ENCODE measurements at regions not wholly inside any gene's neighbourhood (a gene's known extent, or its start where the extent isn't known, plus 50 kb on each side); places are given as distances from the start of the nearest gene placed in this dataset.

GRCh38 chr1:213571419-213571818 is 416.4 kb upstream of the PROX1 start:
- no peaks in the 10 kb centered on the region for H3K4me1 Mint-ChIP-seq
- peaks cover 0 to 6% (median 5%) of the 10 kb centered on the region in 5 donors for H3K36me3 Mint-ChIP-seq
- no peak overlapping the region for H3K27ac Mint-ChIP-seq
- no peak for DNase-seq
- Histone ChIP-seq H3K27ac (ENCODE audit: low read depth, low read length) (no peak overlapping the region), H3K36me3 (ENCODE audit: control insufficient read depth in 2 of 3, insufficient read depth in 3 of 3, low read length in 3 of 3) (no peaks in the 10 kb centered on the region), H3K4me1 (ENCODE audit: control insufficient read depth in 2 of 2, insufficient read depth in 2 of 2, low read length in 2 of 2) (no peaks in the 10 kb centered on the region), H3K4me3 (ENCODE audit: low read length) (no peak overlapping the region), H3K9me3 (ENCODE audit: control insufficient read depth in 2 of 3, low read length in 3 of 3) (no peaks in the 10 kb centered on the region), H3K27me3 (ENCODE audit: control insufficient read depth in 2 of 2, insufficient read depth in 2 of 2, low read length in 2 of 2) (no peaks in the 10 kb centered on the region)
- peaks cover 0 to 29% (median 5%) of the 10 kb centered on the region in 5 donors for H3K27me3 Mint-ChIP-seq
- CTCF ChIA-PET = no interaction called here
- peaks cover 0 to 12% (median 5%) of the 10 kb centered on the region in 11 donors for H3K9me3 Mint-ChIP-seq
- no peak for ATAC-seq
- POLR2A ChIA-PET = no interaction called here
- intact Hi-C loops (cut with micrococcal nuclease) = no loop called here
- no peak overlapping the region for H3K4me3 Mint-ChIP-seq

DNA sequence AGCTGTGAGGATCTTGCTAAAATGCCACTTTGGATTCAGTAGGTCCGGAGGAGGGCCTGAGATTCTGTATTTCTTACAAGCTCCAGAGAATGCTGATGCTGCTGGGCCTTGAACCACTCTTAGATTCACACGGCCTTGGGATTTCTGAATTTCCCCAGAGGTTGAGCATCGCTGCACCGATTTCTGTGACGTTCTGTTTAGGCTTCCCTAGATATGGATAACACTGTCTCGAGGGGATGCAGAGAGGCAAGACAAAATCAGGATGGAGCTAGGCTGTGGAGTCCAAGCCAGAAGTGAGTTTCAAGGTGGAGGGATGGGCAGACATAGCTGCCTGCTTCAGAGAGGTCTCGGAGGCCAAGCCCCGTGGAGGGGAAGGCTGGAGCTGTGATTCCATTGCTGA is 415.9 kb upstream of the PROX1 start:
- Histone ChIP-seq H3K27me3 (ENCODE audit: control insufficient read depth in 2 of 2, insufficient read depth in 2 of 2, low read length in 2 of 2) (no peaks in the 10 kb centered on the region), H3K4me3 (ENCODE audit: low read length) (no peak overlapping the region), H3K36me3 (ENCODE audit: control insufficient read depth in 2 of 3, insufficient read depth in 3 of 3, low read length in 3 of 3) (no peaks in the 10 kb centered on the region), H3K27ac (ENCODE audit: low read depth, low read length) (no peak overlapping the region), H3K4me1 (ENCODE audit: control insufficient read depth in 2 of 2, insufficient read depth in 2 of 2, low read length in 2 of 2) (no peaks in the 10 kb centered on the region), H3K9me3 (ENCODE audit: control insufficient read depth in 2 of 3, low read length in 3 of 3) (no peaks in the 10 kb centered on the region)
- intact Hi-C loops (cut with micrococcal nuclease) = no loop called here
- ATAC-seq = no peak
- peaks cover 0 to 5% (median 1%) of the 10 kb centered on the region in 5 donors for H3K36me3 Mint-ChIP-seq
- CTCF ChIA-PET = no interaction called here
- no peak overlapping the region for H3K4me3 Mint-ChIP-seq
- POLR2A ChIA-PET = no interaction called here
- H3K4me1 Mint-ChIP-seq = no peaks in the 10 kb centered on the region
- no peak for DNase-seq
- no peak overlapping the region for H3K27ac Mint-ChIP-seq
- H3K27me3 Mint-ChIP-seq = peaks cover 0 to 29% (median 5%) of the 10 kb centered on the region in 5 donors
- H3K9me3 Mint-ChIP-seq = peaks cover 0 to 11% (median 3%) of the 10 kb centered on the region in 11 donors

DNA sequence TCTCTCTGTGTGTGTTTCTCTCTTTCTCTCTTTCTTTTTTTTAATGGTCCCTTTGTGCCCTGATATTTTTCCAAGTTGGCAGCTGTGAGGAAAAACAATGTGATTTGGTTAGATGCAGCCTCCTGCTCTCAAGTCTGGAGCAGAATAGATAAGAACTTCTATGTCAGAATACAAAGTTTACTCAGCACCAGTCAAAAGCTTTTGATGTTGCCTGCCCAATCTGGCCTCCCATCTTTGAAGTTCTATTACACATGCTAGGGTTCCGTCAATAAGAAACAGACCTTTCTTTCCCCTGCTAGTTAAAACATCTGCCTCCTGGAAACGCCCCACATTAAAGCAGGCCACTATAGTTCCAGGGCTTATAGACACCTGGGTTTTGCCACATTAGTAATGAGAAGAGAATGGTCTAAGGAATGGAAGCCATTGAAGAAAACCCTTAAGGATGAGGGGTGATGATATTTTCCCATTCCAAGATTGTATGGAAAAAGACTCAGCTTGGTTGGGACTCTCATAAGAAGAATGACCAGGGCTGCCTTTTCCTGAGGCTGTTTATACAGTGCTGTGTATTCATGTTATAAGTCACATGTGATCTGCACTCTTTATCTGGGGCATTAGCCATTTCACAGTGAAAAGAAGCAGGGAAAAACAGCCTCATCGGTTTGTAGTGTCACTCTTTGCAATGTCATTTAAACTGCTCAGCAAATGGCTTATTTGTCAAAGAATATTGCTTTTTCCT is 414.7 kb upstream of the PROX1 start:
- Mint-ChIP-seq H3K4me3 (no peak overlapping the region), H3K4me1 (no peaks in the 10 kb centered on the region), H3K9me3 (peaks cover 0 to 14% (median 4%) of the 10 kb centered on the region in 11 donors), H3K27me3 (peaks cover 0 to 28% (median 5%) of the 10 kb centered on the region in 5 donors), H3K27ac (no peak overlapping the region), H3K36me3 (peaks cover 0 to 9% (median 3%) of the 10 kb centered on the region in 5 donors)
- H3K27ac ChIP-seq (ENCODE audit: low read depth, low read length) = no peak overlapping the region
- ChIA-PET POLR2A (no interaction called here), CTCF (no interaction called here)
- ATAC-seq (no peak), DNase-seq (no peak)
- intact Hi-C loops (cut with micrococcal nuclease) = no loop called here
- no peaks in the 10 kb centered on the region for H3K4me1 ChIP-seq (ENCODE audit: control insufficient read depth in 2 of 2, insufficient read depth in 2 of 2, low read length in 2 of 2)
- no peak overlapping the region for H3K4me3 ChIP-seq (ENCODE audit: low read length)
- H3K9me3 ChIP-seq (ENCODE audit: control insufficient read depth in 2 of 3, low read length in 3 of 3) = no peaks in the 10 kb centered on the region
- H3K27me3 ChIP-seq (ENCODE audit: control insufficient read depth in 2 of 2, insufficient read depth in 2 of 2, low read length in 2 of 2) = no peaks in the 10 kb centered on the region
- H3K36me3 ChIP-seq (ENCODE audit: control insufficient read depth in 2 of 3, insufficient read depth in 3 of 3, low read length in 3 of 3) = no peaks in the 10 kb centered on the region

- intact Hi-C loops (cut with micrococcal nuclease) = no loop called here
- Histone ChIP-seq H3K27ac (ENCODE audit: low read depth, low read length) (no peak overlapping the region), H3K4me1 (ENCODE audit: control insufficient read depth in 2 of 2, insufficient read depth in 2 of 2, low read length in 2 of 2) (no peaks in the 10 kb centered on the region), H3K27me3 (ENCODE audit: control insufficient read depth in 2 of 2, insufficient read depth in 2 of 2, low read length in 2 of 2) (no peaks in the 10 kb centered on the region), H3K4me3 (ENCODE audit: low read length) (no peak overlapping the region), H3K9me3 (ENCODE audit: control insufficient read depth in 2 of 3, low read length in 3 of 3) (no peaks in the 10 kb centered on the region), H3K36me3 (ENCODE audit: control insufficient read depth in 2 of 3, insufficient read depth in 3 of 3, low read length in 3 of 3) (no peaks in the 10 kb centered on the region)
- POLR2A ChIA-PET = no interaction called here
- no peaks in the 10 kb centered on the region for H3K4me1 Mint-ChIP-seq
- no peak for ATAC-seq
- H3K36me3 Mint-ChIP-seq = peaks cover 0 to 9% (median 4%) of the 10 kb centered on the region in 5 donors
- no peak overlapping the region for H3K4me3 Mint-ChIP-seq
- H3K27ac Mint-ChIP-seq = no peak overlapping the region
- peaks cover 0 to 14% (median 4%) of the 10 kb centered on the region in 11 donors for H3K9me3 Mint-ChIP-seq
- CTCF ChIA-PET = no interaction called here
- H3K27me3 Mint-ChIP-seq = peaks cover 0 to 22% (median 5%) of the 10 kb centered on the region in 5 donors
- DNase-seq = no peak
Measured at GRCh38 chr1:213573648-213574009, 414.1 kb upstream of the PROX1 start.

DNA sequence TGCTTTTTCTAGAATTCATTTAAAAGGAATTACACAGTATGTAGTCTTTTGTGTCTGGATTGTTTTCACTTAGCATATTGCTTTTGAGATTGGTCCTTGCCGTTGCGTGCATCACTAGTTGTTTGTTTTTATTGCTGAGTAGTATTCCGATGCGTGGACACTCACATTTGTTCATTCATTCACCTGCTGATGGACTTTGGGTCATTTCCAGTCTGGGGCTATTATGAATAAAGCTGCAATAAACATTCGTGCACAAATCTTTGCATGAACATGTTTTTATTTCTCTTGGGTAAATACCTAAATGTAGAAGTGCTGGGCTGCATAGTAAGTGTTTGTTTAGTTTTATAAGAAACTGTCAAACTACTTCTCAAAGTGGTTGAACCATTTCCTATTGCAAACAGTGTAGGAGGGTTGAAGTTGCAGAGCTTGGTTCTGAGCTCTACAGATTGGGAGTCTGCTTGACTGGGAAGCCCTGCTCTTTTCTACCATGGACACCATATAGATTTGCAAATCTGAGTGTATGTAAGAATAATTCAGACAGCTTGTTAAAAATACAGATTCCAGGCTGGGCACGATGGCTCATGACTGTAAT is 404.7 kb upstream of the PROX1 start:
- peaks cover 0 to 4% (median 0%) of the 10 kb centered on the region in 11 donors for H3K9me3 Mint-ChIP-seq
- Histone ChIP-seq H3K36me3 (ENCODE audit: control insufficient read depth in 2 of 3, insufficient read depth in 3 of 3, low read length in 3 of 3) (no peaks in the 10 kb centered on the region), H3K4me3 (ENCODE audit: low read length) (no peak overlapping the region), H3K27me3 (ENCODE audit: control insufficient read depth in 2 of 2, insufficient read depth in 2 of 2, low read length in 2 of 2) (no peaks in the 10 kb centered on the region), H3K4me1 (ENCODE audit: control insufficient read depth in 2 of 2, insufficient read depth in 2 of 2, low read length in 2 of 2) (no peaks in the 10 kb centered on the region), H3K9me3 (ENCODE audit: control insufficient read depth in 2 of 3, low read length in 3 of 3) (no peaks in the 10 kb centered on the region), H3K27ac (ENCODE audit: low read depth, low read length) (no peak overlapping the region)
- ATAC-seq (no peak), DNase-seq (no peak)
- H3K4me3 Mint-ChIP-seq = no peak overlapping the region
- POLR2A ChIA-PET = no interaction called here
- H3K27me3 Mint-ChIP-seq = no peaks in the 10 kb centered on the region
- H3K27ac Mint-ChIP-seq = no peak overlapping the region
- intact Hi-C loops (cut with micrococcal nuclease) = no loop called here
- CTCF ChIA-PET = interaction anchor here (0.6 kb wide), 1 partner anchor 679 kb away, joined by 3 read pairs; no protein-coding TSS in a partner anchor
- peaks cover 0 to 5% (median 0%) of the 10 kb centered on the region in 5 donors for H3K36me3 Mint-ChIP-seq
- peaks cover 0 to 7% (median 0%) of the 10 kb centered on the region in 7 donors for H3K4me1 Mint-ChIP-seq

DNA sequence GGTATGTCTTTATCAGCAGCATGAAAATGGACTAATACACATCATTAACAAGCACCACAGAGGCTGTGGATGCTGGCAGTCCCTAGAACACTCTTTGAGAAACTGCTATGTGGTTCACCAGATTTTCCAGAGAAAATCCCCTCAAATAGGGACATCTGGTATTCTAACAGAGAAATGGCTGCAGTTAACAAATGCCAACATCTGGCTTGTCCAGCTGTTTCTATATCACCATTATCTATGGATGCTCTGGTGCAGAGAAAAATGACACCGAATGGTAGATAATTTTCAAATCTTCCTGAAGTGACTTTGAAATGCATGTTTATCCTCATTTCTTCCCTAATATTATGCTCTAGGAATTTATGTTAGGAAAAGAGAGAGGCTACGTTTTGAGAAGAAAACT is 403.5 kb upstream of the PROX1 start:
- CTCF ChIA-PET = no interaction called here
- POLR2A ChIA-PET = no interaction called here
- no peak overlapping the region for H3K27ac ChIP-seq (ENCODE audit: low read depth, low read length)
- no peaks in the 10 kb centered on the region for H3K4me1 ChIP-seq (ENCODE audit: control insufficient read depth in 2 of 2, insufficient read depth in 2 of 2, low read length in 2 of 2)
- H3K4me3 ChIP-seq (ENCODE audit: low read length) = no peak overlapping the region
- Mint-ChIP-seq H3K27ac (no peak overlapping the region), H3K9me3 (peaks cover 0 to 2% (median 0%) of the 10 kb centered on the region in 11 donors), H3K4me1 (peaks cover 0 to 7% (median 0%) of the 10 kb centered on the region in 7 donors), H3K36me3 (no peaks in the 10 kb centered on the region), H3K4me3 (no peak overlapping the region), H3K27me3 (peaks cover 0 to 4% (median 0%) of the 10 kb centered on the region in 5 donors)
- no peaks in the 10 kb centered on the region for H3K36me3 ChIP-seq (ENCODE audit: control insufficient read depth in 2 of 3, insufficient read depth in 3 of 3, low read length in 3 of 3)
- intact Hi-C loops (cut with micrococcal nuclease) = no loop called here
- no peak for ATAC-seq
- no peak for DNase-seq
- H3K9me3 ChIP-seq (ENCODE audit: control insufficient read depth in 2 of 3, low read length in 3 of 3) = no peaks in the 10 kb centered on the region
- H3K27me3 ChIP-seq (ENCODE audit: control insufficient read depth in 2 of 2, insufficient read depth in 2 of 2, low read length in 2 of 2) = no peaks in the 10 kb centered on the region

GRCh38 chr1:213585402-213585801 is 402.4 kb upstream of the PROX1 start:
- no peaks in the 10 kb centered on the region for H3K36me3 Mint-ChIP-seq
- no peak overlapping the region for H3K4me3 ChIP-seq (ENCODE audit: low read length)
- no peak overlapping the region for H3K27ac ChIP-seq (ENCODE audit: low read depth, low read length)
- H3K4me1 ChIP-seq (ENCODE audit: control insufficient read depth in 2 of 2, insufficient read depth in 2 of 2, low read length in 2 of 2) = no peaks in the 10 kb centered on the region
- H3K27me3 Mint-ChIP-seq = peaks cover 0 to 8% (median 0%) of the 10 kb centered on the region in 5 donors
- H3K9me3 ChIP-seq (ENCODE audit: control insufficient read depth in 2 of 3, low read length in 3 of 3) = no peaks in the 10 kb centered on the region
- H3K9me3 Mint-ChIP-seq = peaks cover 0 to 2% (median 0%) of the 10 kb centered on the region in 11 donors
- H3K36me3 ChIP-seq (ENCODE audit: control insufficient read depth in 2 of 3, insufficient read depth in 3 of 3, low read length in 3 of 3) = no peaks in the 10 kb centered on the region
- DNase-seq (no peak), ATAC-seq (no peak)
- ChIA-PET POLR2A (interaction anchor here (0.5 kb wide), 1 partner anchor 705 kb away, joined by 3 read pairs; no protein-coding TSS in a partner anchor), CTCF (no interaction called here)
- peaks cover 0 to 7% (median 0%) of the 10 kb centered on the region in 7 donors for H3K4me1 Mint-ChIP-seq
- H3K27me3 ChIP-seq (ENCODE audit: control insufficient read depth in 2 of 2, insufficient read depth in 2 of 2, low read length in 2 of 2) = no peaks in the 10 kb centered on the region
- H3K27ac Mint-ChIP-seq = no peak overlapping the region
- intact Hi-C loops (cut with micrococcal nuclease) = no loop called here
- H3K4me3 Mint-ChIP-seq = no peak overlapping the region

All from naive thymus-derived CD4-positive, alpha-beta T cell (primary cell).